Vagina (tissue), 2 donors: ENCODE measurements at regions not wholly inside any gene's neighbourhood (a gene's known extent, or its start where the extent isn't known, plus 50 kb on each side); places are given as distances from the start of the nearest gene placed in this dataset.

Source experiments
- CTCF ChIP-seq, 3 experiments: fragments of 450-650 bp in 2 of 3; fragments of 200-600 bp in 1 of 3; sonication (generic) in 1 of 3; IDR thresholded peaks; one replicate each; pipeline ENCODE4 v1.5.1; 2017 to 2019; ENCODE audit warnings: antibody characterized with exemption in 3 of 3, mild to moderate bottlenecking in 2 of 3, moderate library complexity in 2 of 3
- POLR2A ChIP-seq, 2 donors: fragments of 450-650 bp; IDR thresholded peaks; one replicate each; pipeline ENCODE4 v1.6.1; 2017; ENCODE audit warnings: antibody characterized with exemption in 2 of 2, mild to moderate bottlenecking in 2 of 2, moderate library complexity in 2 of 2
- POLR2AphosphoS5 ChIP-seq, 2 donors: sonication (generic); formaldehyde crosslinking; IDR thresholded peaks; one replicate each; pipeline ENCODE4 v1.9.0; 2017; ENCODE audit warnings: antibody characterized with exemption in 2 of 2, mild to moderate bottlenecking in 2 of 2, low read depth in 1 of 2; ENCODE audit not compliant: insufficient read depth in 1 of 2

GRCh38 chr2:147531269-147531668 is 313.6 kb upstream of the ACVR2A start:
- TF ChIP-seq CTCF (IDR thresholded peaks at IDR 0.05): no peak
- no peak for TF ChIP-seq POLR2AphosphoS5 (IDR thresholded peaks at IDR 0.05; ENCODE audit: insufficient read depth in 1 of 2, low read depth in 1 of 2)
- no peak for TF ChIP-seq POLR2A (IDR thresholded peaks at IDR 0.05)
